HEK293 (cell line): ENCODE measurements at regions not wholly inside any gene's neighbourhood (a gene's known extent, or its start where the extent isn't known, plus 50 kb on each side); places are given as distances from the start of the nearest gene placed in this dataset.

ENCODE experiments used
- YY1 ChIP-seq: fragments of 450-650 bp; formaldehyde crosslinking; IDR thresholded peaks from 2 replicates; pipeline ENCODE4 v1.5.1; 2018; ENCODE audit warnings: missing biosample characterization, missing genetic modification characterization
- ZNF24 ChIP-seq: fragments of 450-650 bp; formaldehyde crosslinking; IDR thresholded peaks from 2 replicates; pipeline ENCODE4 v1.5.1; 2016; ENCODE audit warnings: missing biosample characterization, missing genetic modification characterization
- ZNF544 ChIP-seq: fragments of 450-650 bp; formaldehyde crosslinking; IDR thresholded peaks from 2 replicates; pipeline ENCODE4 v1.5.0; 2017; ENCODE audit warnings: missing biosample characterization, missing genetic modification characterization
- ZNF629 ChIP-seq: fragments of 450-650 bp; formaldehyde crosslinking; IDR thresholded peaks from 2 replicates; pipeline ENCODE4 v1.5.1; 2017; ENCODE audit warnings: missing biosample characterization, missing genetic modification characterization
- ZNF701 ChIP-seq: fragments of 450-650 bp; formaldehyde crosslinking; IDR thresholded peaks from 2 replicates; pipeline ENCODE4 v1.5.1; 2016; ENCODE audit warnings: missing biosample characterization, missing genetic modification characterization
- ZSCAN23 ChIP-seq: fragments of 450-650 bp; formaldehyde crosslinking; IDR thresholded peaks from 2 replicates; pipeline ENCODE4 v1.5.1; 2016; ENCODE audit warnings: missing biosample characterization, missing genetic modification characterization
- TF ChIP-seq, protein P1 (sequence below): fragments of 450-650 bp; formaldehyde crosslinking; IDR thresholded peaks from 2 replicates; pipeline ENCODE4 v1.5.1; 2016; ENCODE audit warnings: missing biosample characterization, missing genetic modification characterization
- TF ChIP-seq, protein P2 (sequence below): fragments of 450-650 bp; formaldehyde crosslinking; IDR thresholded peaks from 2 replicates; pipeline ENCODE4 v1.5.1; 2016; ENCODE audit warnings: missing biosample characterization, missing genetic modification characterization
- TF ChIP-seq, protein P3 (sequence below): fragments of 450-650 bp; formaldehyde crosslinking; IDR thresholded peaks from 2 replicates; pipeline ENCODE4 v1.5.1; 2017; ENCODE audit warnings: missing biosample characterization, missing genetic modification characterization

DNA sequence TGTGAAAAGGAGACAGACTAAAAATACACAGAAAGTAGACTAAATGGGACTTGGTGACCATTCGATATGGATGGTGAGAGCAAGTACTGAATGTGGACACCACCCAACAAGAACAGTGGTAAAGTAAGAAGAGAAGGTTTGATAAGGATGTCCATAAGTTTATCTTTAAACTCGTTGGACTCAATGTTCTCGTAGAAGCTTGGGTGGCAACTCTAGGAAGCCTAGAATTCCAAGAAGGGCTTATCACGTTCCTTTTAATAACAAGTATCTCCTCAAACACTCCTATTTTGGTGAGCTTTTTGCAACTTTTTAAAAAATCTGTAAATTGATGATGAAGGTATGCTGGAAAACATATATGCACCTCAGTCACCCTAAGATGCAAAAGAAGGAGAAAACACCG, 108.6 kb upstream of the CDH6 start:
- TF ChIP-seq, protein P1, sequence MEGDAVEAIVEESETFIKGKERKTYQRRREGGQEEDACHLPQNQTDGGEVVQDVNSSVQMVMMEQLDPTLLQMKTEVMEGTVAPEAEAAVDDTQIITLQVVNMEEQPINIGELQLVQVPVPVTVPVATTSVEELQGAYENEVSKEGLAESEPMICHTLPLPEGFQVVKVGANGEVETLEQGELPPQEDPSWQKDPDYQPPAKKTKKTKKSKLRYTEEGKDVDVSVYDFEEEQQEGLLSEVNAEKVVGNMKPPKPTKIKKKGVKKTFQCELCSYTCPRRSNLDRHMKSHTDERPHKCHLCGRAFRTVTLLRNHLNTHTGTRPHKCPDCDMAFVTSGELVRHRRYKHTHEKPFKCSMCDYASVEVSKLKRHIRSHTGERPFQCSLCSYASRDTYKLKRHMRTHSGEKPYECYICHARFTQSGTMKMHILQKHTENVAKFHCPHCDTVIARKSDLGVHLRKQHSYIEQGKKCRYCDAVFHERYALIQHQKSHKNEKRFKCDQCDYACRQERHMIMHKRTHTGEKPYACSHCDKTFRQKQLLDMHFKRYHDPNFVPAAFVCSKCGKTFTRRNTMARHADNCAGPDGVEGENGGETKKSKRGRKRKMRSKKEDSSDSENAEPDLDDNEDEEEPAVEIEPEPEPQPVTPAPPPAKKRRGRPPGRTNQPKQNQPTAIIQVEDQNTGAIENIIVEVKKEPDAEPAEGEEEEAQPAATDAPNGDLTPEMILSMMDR, result no peak
- TF ChIP-seq ZNF544 (tag by site-specific recombination) (no peak), ZSCAN23 (no peak), ZNF24 (tag by site-specific recombination) (no peak), ZNF701 (no peak), ZNF629 (tag by site-specific recombination) (no peak), YY1 (tag by site-specific recombination) (no peak)
- TF ChIP-seq, protein P2, sequence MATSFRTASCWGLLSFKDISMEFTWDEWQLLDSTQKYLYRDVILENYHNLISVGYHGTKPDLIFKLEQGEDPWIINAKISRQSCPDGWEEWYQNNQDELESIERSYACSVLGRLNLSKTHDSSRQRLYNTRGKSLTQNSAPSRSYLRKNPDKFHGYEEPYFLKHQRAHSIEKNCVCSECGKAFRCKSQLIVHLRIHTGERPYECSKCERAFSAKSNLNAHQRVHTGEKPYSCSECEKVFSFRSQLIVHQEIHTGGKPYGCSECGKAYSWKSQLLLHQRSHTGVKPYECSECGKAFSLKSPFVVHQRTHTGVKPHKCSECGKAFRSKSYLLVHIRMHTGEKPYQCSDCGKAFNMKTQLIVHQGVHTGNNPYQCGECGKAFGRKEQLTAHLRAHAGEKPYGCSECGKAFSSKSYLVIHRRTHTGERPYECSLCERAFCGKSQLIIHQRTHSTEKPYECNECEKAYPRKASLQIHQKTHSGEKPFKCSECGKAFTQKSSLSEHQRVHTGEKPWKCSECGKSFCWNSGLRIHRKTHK (tag by site-specific recombination), result no peak
- TF ChIP-seq, protein P3, sequence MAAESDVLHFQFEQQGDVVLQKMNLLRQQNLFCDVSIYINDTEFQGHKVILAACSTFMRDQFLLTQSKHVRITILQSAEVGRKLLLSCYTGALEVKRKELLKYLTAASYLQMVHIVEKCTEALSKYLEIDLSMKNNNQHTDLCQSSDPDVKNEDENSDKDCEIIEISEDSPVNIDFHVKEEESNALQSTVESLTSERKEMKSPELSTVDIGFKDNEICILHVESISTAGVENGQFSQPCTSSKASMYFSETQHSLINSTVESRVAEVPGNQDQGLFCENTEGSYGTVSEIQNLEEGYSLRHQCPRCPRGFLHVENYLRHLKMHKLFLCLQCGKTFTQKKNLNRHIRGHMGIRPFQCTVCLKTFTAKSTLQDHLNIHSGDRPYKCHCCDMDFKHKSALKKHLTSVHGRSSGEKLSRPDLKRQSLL (tag by site-specific recombination), result no peak
